ENCODE measurements at regions not wholly inside any gene's neighbourhood (a gene's known extent, or its start where the extent isn't known, plus 50 kb on each side); places are given as distances from the start of the nearest gene placed in this dataset.

DNA sequence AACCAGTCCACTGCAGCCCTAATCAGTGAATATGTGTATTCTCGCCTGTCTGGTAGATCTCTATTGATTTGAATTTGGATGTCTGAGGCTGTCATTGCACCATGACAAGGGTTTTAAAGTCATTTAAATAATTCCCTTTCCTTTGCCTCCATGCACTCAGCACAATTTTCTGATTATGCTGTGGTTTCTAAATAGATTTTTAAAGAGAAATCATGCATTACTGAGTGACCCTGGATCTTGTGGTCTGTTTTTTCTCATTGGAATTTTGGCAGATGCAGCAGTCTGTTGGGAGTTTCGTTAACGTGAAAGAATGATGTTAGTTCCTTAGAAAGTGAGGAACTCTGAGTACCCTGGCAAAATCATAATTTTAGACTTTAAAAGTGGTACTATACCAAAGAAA lies 396.0 kb downstream of the LRRC70 start:
- intact Hi-C loops (cut with micrococcal nuclease; ENCODE audit: unreplicated experiment), result no loop called here
- TF ChIP-seq, protein P1, sequence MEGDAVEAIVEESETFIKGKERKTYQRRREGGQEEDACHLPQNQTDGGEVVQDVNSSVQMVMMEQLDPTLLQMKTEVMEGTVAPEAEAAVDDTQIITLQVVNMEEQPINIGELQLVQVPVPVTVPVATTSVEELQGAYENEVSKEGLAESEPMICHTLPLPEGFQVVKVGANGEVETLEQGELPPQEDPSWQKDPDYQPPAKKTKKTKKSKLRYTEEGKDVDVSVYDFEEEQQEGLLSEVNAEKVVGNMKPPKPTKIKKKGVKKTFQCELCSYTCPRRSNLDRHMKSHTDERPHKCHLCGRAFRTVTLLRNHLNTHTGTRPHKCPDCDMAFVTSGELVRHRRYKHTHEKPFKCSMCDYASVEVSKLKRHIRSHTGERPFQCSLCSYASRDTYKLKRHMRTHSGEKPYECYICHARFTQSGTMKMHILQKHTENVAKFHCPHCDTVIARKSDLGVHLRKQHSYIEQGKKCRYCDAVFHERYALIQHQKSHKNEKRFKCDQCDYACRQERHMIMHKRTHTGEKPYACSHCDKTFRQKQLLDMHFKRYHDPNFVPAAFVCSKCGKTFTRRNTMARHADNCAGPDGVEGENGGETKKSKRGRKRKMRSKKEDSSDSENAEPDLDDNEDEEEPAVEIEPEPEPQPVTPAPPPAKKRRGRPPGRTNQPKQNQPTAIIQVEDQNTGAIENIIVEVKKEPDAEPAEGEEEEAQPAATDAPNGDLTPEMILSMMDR (IDR thresholded peaks at IDR 0.05; ENCODE audit: unreplicated experiment), result no peak
- no peaks in the 10 kb centered on the region for H3K27me3 Mint-ChIP-seq (ENCODE audit: unreplicated experiment)
- no peaks in the 10 kb centered on the region for H3K36me3 Mint-ChIP-seq (ENCODE audit: insufficient read depth, unreplicated experiment)
- no peak overlapping the region for H3K4me3 Mint-ChIP-seq (ENCODE audit: low read depth, unreplicated experiment)
- peaks cover 5% of the 10 kb centered on the region for H3K9me3 Mint-ChIP-seq (ENCODE audit: low read depth, unreplicated experiment)
- no peak for DNase-seq
- BruUV-seq (replicated peaks), result no TSS peak
- no peaks in the 10 kb centered on the region for H3K4me1 Mint-ChIP-seq (ENCODE audit: low read depth, unreplicated experiment)
- CTCF ChIA-PET, result no interaction called here
- H3K27ac Mint-ChIP-seq (ENCODE audit: unreplicated experiment), result no peak overlapping the region

DNA sequence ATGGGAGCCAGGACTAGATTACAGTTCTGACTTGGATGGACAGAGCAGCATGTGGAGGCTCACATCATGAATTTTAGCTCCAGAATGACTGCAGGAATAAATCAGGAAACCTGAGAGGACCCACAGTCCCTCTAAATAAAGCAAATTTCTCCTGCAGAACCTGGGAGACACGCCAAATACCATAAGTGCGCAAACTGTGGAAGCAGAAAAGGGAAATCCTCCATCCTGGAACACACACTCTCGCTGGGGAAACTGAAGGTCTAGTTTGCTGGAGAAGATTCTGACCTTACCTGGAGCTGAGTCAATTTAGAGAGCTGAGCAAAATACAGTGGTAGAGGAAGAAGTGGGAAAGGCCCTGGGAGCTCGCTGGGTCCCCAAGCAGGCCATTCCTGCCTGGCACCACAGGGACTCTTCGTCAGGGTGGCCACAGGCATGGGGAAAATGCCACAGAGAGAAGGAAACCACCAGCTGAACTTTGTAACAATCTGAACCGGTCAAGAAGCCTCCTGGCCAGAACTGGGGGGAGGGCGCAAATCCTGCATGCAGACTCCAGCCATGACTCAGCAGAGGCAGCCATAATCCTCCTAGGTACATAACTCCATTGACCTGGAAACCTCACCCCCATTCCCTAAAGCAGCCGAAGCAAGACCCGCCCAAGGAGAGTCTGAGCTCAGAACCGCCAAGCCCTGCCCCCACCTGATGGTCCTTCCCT lies 390.9 kb downstream of the LRRC70 start:
- no peak for DNase-seq
- no peaks in the 10 kb centered on the region for H3K27me3 Mint-ChIP-seq (ENCODE audit: unreplicated experiment)
- CTCF ChIA-PET, result no interaction called here
- intact Hi-C loops (cut with micrococcal nuclease; ENCODE audit: unreplicated experiment), result no loop called here
- no peak overlapping the region for H3K27ac Mint-ChIP-seq (ENCODE audit: unreplicated experiment)
- TF ChIP-seq, protein P1 (IDR thresholded peaks at IDR 0.05; ENCODE audit: unreplicated experiment), result no peak
- BruUV-seq (replicated peaks), result no TSS peak
- H3K9me3 Mint-ChIP-seq (ENCODE audit: low read depth, unreplicated experiment), result peaks cover 12% of the 10 kb centered on the region
- H3K36me3 Mint-ChIP-seq (ENCODE audit: insufficient read depth, unreplicated experiment), result no peaks in the 10 kb centered on the region
- no peaks in the 10 kb centered on the region for H3K4me1 Mint-ChIP-seq (ENCODE audit: low read depth, unreplicated experiment)
- no peak overlapping the region for H3K4me3 Mint-ChIP-seq (ENCODE audit: low read depth, unreplicated experiment)

DNA sequence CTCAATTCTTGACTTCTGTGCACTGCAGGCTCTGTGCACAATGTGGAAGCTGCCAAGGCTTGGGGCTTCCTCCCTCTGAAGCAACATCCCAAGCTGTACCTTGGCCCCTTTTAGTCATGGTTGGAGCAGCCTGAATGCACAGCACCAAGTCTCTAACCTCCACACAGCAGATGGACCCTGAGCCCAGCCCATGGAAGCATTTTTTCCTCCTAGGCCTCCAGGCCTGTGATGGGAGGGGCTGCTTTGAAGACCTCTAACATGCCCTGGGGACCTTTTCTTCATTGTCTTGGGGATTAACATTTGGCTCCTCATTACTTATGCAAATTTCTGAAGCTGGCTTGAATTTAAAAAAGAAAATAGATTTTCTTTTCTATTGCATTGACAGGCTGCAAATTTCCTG lies 385.8 kb downstream of the LRRC70 start:
- TF ChIP-seq, protein P1 (IDR thresholded peaks at IDR 0.05; ENCODE audit: unreplicated experiment), result no peak
- no peaks in the 10 kb centered on the region for H3K4me1 Mint-ChIP-seq (ENCODE audit: low read depth, unreplicated experiment)
- intact Hi-C loops (cut with micrococcal nuclease; ENCODE audit: unreplicated experiment), result no loop called here
- BruUV-seq (replicated peaks), result no TSS peak
- H3K36me3 Mint-ChIP-seq (ENCODE audit: insufficient read depth, unreplicated experiment), result no peaks in the 10 kb centered on the region
- no peaks in the 10 kb centered on the region for H3K27me3 Mint-ChIP-seq (ENCODE audit: unreplicated experiment)
- DNase-seq, result no peak
- H3K4me3 Mint-ChIP-seq (ENCODE audit: low read depth, unreplicated experiment), result no peak overlapping the region
- CTCF ChIA-PET, result no interaction called here
- peaks cover 22% of the 10 kb centered on the region for H3K9me3 Mint-ChIP-seq (ENCODE audit: low read depth, unreplicated experiment)
- no peak overlapping the region for H3K27ac Mint-ChIP-seq (ENCODE audit: unreplicated experiment)

DNA sequence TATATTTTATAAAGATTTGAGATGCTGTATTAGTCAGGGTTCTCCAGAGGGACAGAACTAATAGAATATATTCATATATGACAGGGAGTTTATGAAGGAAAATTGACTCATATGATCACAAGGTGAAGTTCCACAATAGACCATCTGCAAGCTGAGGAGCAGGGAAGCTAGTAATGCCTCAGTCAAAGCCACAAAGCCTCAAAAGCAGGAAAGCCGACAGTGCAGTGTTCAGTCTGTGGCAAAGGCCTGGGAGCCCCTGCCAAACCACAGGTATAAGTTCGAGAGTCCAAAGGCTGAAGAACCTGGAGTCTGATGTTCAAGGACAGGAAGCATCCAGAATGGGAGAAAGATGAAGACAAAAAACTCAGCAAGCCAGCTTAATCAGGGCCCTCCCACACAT lies 382.2 kb downstream of the LRRC70 start:
- Mint-ChIP-seq H3K9me3 (ENCODE audit: low read depth, unreplicated experiment) (peaks cover 19% of the 10 kb centered on the region), H3K4me1 (ENCODE audit: low read depth, unreplicated experiment) (no peaks in the 10 kb centered on the region), H3K27me3 (ENCODE audit: unreplicated experiment) (no peaks in the 10 kb centered on the region), H3K36me3 (ENCODE audit: insufficient read depth, unreplicated experiment) (no peaks in the 10 kb centered on the region), H3K27ac (ENCODE audit: unreplicated experiment) (no peak overlapping the region), H3K4me3 (ENCODE audit: low read depth, unreplicated experiment) (no peak overlapping the region)
- intact Hi-C loops (cut with micrococcal nuclease; ENCODE audit: unreplicated experiment), result no loop called here
- TF ChIP-seq, protein P1 (IDR thresholded peaks at IDR 0.05; ENCODE audit: unreplicated experiment), result no peak
- no peak for DNase-seq
- CTCF ChIA-PET, result no interaction called here
- BruUV-seq (replicated peaks), result no TSS peak

Data from Calu3 (cell line).